ENCODE measurements at regions not wholly inside any gene's neighbourhood (a gene's known extent, or its start where the extent isn't known, plus 50 kb on each side); places are given as distances from the start of the nearest gene placed in this dataset.

- no peak for DNase-seq
Observed at GRCh38 chr16:64398793-64399192, 723.1 kb downstream of the CDH11 start.

DNA sequence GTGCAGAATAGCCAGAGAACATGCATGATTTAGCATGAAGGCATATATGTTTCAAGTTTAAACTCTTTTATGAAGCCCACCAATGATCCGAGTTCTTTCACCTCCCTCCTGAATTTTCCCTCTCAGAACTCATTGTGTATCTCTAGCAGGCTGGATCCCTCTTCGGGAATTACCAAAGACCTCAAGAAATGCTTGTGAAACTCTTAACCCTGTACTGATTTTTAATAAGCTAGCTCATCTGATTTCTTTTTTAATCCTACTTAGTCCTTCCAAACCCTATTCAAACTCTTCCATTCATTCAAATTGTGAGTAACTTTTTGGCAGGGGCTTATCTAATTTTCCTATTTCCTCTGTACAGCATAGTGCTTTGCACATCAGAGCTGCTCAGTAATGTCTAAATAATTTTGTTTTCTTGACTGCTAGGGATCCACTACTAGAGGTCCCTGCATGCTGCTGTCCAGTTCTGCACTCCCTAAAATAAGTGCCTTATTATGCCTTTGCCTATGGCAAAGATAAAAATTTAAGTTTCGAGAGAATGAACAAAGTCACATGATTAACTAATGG lies 723.8 kb downstream of the CDH11 start:
- no peak for DNase-seq

DNA sequence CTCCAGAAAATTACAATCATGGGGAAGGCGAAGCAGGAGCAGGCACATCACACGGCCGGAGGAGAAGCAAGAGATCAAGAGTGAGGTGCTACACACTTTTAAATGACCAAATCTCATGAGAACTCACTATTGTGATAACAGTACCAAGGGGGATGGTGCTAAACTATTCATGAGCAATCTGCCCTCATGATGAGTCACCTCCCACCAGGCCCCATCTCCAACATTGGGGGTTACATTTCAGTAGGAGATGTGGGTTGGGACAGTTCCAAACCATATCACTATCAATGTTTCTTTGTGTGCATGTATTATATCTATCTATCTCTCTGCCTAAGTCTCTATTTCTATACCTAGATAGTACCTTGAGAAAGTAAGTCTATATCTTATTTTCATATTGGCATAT lies 724.8 kb downstream of the CDH11 start:
- no peak for DNase-seq

DNA sequence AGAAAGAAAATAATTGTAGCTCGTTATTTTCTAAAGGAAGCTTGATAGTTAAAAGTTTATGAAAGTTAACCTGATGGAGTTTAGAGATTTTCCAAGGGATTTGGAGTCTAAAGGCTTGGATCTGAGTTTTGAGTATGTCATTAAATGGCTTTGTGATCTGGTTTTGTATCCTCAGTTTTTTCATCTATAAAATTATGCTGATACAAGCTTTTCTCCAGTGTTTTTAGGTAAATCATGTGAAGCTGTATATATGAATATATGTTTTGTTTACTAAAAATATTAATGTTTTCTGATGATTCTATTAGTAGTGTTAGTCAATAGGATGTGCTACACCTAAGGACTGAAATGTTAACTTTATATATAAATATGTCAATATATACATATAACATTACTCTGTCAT lies 727.8 kb downstream of the CDH11 start:
- no peak for DNase-seq

DNA sequence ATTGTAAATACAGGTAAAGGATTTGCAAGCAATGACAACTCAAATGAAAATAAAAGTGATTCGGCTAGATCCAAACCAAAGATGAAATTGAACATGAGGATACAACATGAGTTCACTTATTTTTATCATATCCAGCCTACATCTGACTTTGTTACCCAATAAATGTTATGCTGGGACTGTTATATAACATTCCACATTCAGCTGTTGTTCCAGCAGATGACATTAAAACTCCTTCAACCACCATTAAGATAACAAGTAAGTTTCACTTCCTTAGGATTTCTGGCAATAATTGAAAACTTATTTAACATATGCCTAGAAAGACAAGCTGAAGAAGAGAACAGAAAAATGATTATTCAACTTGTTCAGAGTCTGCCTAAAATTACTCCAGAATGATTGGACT lies 729.4 kb downstream of the CDH11 start:
- DNase-seq: peak; percentile 5

DNA sequence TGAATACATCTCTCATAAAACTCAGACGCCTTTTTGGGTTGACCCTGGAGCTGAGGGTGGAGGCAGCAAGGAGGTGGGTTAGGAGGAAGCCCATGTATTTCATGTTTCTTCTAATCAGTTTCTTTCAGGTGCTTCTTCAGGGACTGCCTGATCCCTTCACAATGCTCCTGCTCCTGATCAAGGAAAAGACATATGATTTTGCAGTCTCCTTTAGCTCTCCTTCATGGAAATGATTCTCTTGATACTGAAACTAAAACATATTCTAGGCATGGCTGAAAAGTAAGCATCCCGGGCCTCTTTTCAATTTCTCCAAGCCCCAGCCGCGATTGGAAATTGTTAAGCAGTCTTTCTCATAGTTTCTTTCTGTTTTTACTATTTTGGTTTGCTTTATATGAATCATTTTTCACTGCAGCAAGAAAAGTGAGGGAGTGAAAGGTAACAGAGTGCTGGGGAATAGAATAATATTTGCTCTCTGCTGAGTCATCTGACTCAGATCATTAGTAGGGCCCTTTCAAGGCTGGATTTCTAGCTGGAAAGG lies 730.7 kb downstream of the CDH11 start:
- no peak for DNase-seq

DNA sequence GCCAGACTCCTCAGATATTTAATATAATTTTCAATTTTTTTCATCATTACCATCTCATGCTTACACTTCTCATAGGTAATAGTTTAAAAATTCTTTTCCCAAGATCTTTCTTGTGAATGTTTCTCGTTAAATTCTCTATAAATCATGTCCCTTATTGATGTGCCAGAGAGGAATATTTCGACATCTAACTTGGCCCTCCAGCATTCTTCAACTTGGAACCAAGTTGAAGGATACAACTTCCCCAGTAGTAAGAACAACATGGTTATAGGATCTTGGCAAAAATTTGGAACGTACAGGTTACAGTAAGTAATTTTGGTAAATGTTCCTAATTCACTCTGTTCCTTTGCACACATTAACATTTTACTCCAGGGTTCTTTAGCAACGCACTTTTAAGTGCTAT lies 731.8 kb downstream of the CDH11 start:
- no peak for DNase-seq

DNA sequence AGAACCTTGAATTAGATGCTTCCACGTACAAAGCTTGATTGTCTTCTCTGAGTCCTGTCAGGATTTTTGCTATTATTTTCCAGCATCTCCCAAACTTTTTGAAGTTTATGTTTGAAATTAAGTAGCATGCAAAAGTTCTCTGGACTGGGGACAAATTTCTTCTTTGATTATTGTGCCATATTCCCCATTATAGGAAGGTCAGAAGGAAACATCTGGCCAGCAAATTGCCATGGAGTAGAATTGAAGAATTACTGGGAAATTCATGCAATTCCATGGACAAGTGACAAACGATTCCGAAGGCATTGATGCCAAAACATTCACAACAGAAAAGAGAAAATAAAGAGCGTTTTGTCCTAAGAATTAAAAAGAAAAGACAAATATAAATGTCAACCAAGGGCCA lies 737.2 kb downstream of the CDH11 start:
- DNase-seq: no peak

DNA sequence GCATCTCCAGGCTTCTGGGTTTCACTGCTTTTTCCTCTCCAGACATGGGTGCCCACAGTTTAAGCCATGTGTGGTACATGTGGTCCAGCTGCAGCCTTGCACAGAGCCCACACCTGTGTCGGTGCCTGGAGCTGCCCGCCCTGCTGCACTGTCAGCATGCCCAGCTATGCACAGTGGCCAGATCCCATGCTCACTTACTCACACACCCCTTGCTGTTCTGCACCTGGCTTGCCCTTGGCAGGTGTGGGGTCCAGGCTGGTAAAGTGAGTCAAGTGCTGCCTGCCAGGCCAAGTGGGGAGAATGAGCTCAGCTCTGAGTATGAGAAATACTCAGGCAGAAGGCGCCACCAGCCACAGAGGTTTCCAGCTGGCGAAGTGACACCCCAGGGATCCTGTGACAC lies 739.9 kb downstream of the CDH11 start:
- DNase-seq: no peak

GRCh38 chr16:64380751-64381150 lies 741.1 kb downstream of the CDH11 start:
- DNase-seq: no peak

DNA sequence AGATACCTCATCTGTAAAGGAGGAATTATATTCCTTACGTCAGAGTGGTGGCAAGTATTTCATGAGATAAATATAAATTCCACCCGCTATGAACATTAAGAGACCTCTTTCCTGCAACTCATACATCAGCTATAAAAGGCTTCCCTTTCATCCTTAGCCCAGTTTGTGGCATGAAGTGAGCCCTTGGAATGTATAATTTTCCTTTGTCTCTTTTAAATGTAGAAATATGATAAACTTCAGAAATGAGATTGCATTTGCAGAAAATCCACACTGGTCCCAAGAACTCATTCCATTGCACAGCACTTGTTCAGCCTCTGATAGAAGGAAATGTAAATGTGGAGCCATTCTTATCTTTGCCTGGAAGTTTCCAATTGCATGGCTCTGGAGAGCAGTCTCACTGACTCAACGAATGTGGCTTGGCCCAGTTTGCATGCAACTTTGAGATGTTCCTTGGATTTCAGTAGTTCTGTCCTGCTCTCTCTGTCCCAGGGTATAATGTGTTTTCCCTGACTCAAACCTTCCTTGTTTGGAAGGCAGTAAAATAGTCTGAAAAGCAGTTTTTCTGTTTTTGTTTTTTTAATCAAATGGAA lies 746.4 kb downstream of the CDH11 start:
- DNase-seq: no peak

DNA sequence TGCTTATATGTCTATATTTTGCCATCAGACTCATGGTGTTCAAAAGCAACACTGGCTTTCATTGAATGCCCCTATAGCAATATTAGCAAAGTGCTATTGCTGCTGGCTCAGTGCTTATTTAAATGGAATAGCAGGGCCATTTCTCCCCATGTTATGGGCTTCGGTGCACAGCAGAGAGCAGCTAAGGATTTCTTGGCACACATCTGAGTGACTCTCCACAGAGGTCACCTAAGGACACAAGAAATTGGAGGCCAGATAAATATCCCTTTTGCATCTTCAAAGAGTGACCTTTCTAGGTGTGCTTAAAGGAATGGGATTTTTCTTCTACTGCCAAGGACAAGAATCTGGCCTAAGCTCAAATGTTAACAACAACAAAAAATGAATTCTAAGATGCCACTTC lies 751.8 kb downstream of the CDH11 start:
- DNase-seq: no peak

GRCh38 chr16:64365448-64365931 lies 756.4 kb downstream of the CDH11 start:
- DNase-seq: no peak

GRCh38 chr16:64364894-64365293 lies 757.0 kb downstream of the CDH11 start:
- no peak for DNase-seq

- no peak for DNase-seq
Observed at GRCh38 chr16:64364416-64364815, 757.4 kb downstream of the CDH11 start.

- DNase-seq: no peak
Observed at GRCh38 chr16:64364016-64364415, 757.8 kb downstream of the CDH11 start.

GRCh38 chr16:64363039-64363438 lies 758.8 kb downstream of the CDH11 start:
- no peak for DNase-seq

DNA sequence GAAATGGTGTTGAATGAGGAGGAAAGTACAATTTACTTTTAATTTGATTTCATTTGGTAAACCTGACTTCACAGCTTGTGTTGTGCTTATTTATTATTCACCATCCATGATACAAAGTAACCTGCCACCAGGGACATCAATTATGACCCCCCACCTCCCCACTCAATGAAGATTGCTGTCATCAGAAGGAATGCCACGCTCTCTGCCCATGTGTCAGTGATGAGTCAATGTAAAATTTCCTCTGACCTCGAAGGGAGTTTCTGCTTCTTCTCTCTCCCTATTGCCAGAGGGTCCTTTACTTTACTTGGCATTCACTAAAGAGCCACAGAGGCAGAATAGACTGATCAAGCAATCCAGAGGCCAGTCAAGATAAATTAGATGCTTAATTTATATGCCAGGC lies 759.7 kb downstream of the CDH11 start:
- DNase-seq: no peak

GRCh38 chr16:64361753-64362152 lies 760.1 kb downstream of the CDH11 start:
- no peak for DNase-seq

- no peak for DNase-seq
Observed at GRCh38 chr16:64358291-64358690, 763.6 kb downstream of the CDH11 start.

DNA sequence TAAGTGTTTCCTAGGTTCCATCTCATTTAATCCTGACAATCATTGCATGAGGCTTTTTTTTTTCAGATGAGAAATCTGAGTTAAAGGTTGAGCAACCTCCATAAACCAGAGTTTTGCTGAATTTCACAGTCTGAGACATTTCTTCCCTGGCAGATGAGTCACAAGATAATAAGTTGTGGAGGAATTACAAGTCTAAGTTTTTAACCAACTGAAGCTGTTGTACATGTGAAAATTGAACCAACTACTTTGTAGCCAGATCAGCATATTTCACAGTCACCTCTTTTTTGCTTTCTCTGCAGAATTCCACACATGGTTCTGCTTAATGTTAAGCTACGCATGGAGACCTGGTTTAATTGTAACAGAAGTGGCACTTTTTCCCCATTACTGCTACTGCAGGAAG lies 765.6 kb downstream of the CDH11 start:
- DNase-seq: no peak

GRCh38 chr16:64352246-64352645 lies 769.6 kb downstream of the CDH11 start:
- no peak for DNase-seq

GRCh38 chr16:64351121-64351520 lies 770.7 kb downstream of the CDH11 start:
- DNase-seq: no peak

- no peak for DNase-seq
Observed at GRCh38 chr16:64346080-64346479, 775.8 kb downstream of the CDH11 start.

GRCh38 chr16:64345142-64345541 lies 776.7 kb downstream of the CDH11 start:
- DNase-seq: no peak

All from MV-4-11 (cell line).